Neutrophil (primary cell): ENCODE measurements at regions not wholly inside any gene's neighbourhood (a gene's known extent, or its start where the extent isn't known, plus 50 kb on each side); places are given as distances from the start of the nearest gene placed in this dataset.

ENCODE experiments used
- H3K27ac ChIP-seq: fragments of 200-600 bp; sonication (generic); 2 replicates; pipeline ENCODE4 v1.5.1; 2016; ENCODE audit warnings: mild to moderate bottlenecking, moderate library complexity
- H3K27me3 ChIP-seq: fragments of 200-600 bp; sonication (generic); 2 replicates; pipeline ENCODE4 v1.6.0; 2016; ENCODE audit warnings: mild to moderate bottlenecking
- H3K36me3 ChIP-seq: fragments of 200-600 bp; sonication (generic); 2 replicates; pipeline ENCODE4 v1.5.1; 2017
- H3K4me1 ChIP-seq, 2 experiments: fragments of 200-600 bp in 1 of 2; sonication (generic) in 1 of 2; 1 replicate in 1 of 2; 2 replicates in 1 of 2; pipeline versions ENCODE4 v1.5.1 to v1.6.1; 2013 to 2016; ENCODE audit warnings: low read depth in 1 of 2, low read length in 1 of 2, mild to moderate bottlenecking in 1 of 2, moderate library complexity in 1 of 2; ENCODE audit not compliant: control insufficient read depth in 1 of 2, insufficient read depth in 1 of 2
- H3K4me3 ChIP-seq, 2 experiments: fragments of 200-600 bp in 1 of 2; sonication (generic) in 1 of 2; 1 replicate in 1 of 2; 2 replicates in 1 of 2; pipeline ENCODE4 v1.5.1; 2013 to 2016; ENCODE audit warnings: low read depth in 1 of 2, low read length in 1 of 2, mild to moderate bottlenecking in 1 of 2, moderate library complexity in 1 of 2
- H3K9me3 ChIP-seq: fragments of 200-600 bp; sonication (generic); 2 replicates; pipeline ENCODE4 v1.5.1; 2016
- CTCF ChIP-seq: fragments of 200-600 bp; sonication (generic); IDR thresholded peaks from 2 replicates; pipeline ENCODE4 v1.5.1; 2016; ENCODE audit warnings: antibody characterized with exemption

- Histone ChIP-seq H3K9me3 (no peaks in the 10 kb centered on the region), H3K4me1 (no peaks in the 10 kb centered on the region), H3K36me3 (no peaks in the 10 kb centered on the region), H3K27me3 (no peaks in the 10 kb centered on the region), H3K27ac (no peak overlapping the region), H3K4me3 (no peak overlapping the region)
- TF ChIP-seq CTCF = no peak
These were observed 89.4 kb downstream of the FAS start for GRCh38 chr10:89079961-89080360.

GRCh38 chr10:89078724-89079672 is 88.4 kb downstream of the FAS start:
- H3K9me3 ChIP-seq = no peaks in the 10 kb centered on the region
- no peaks in the 10 kb centered on the region for H3K36me3 ChIP-seq
- no peak overlapping the region for H3K4me3 ChIP-seq
- H3K4me1 ChIP-seq = no peaks in the 10 kb centered on the region
- H3K27ac ChIP-seq = no peak overlapping the region
- no peak for TF ChIP-seq CTCF
- H3K27me3 ChIP-seq = no peaks in the 10 kb centered on the region

- no peak overlapping the region for H3K4me3 ChIP-seq
- no peaks in the 10 kb centered on the region for H3K4me1 ChIP-seq
- H3K27ac ChIP-seq = no peak overlapping the region
- no peaks in the 10 kb centered on the region for H3K36me3 ChIP-seq
- H3K27me3 ChIP-seq = no peaks in the 10 kb centered on the region
- no peak for TF ChIP-seq CTCF
- no peaks in the 10 kb centered on the region for H3K9me3 ChIP-seq
These were observed 85.5 kb downstream of the FAS start for GRCh38 chr10:89076120-89076519.

- H3K4me3 ChIP-seq = no peak overlapping the region
- H3K27me3 ChIP-seq = no peaks in the 10 kb centered on the region
- no peaks in the 10 kb centered on the region for H3K4me1 ChIP-seq
- H3K36me3 ChIP-seq = no peaks in the 10 kb centered on the region
- no peak overlapping the region for H3K27ac ChIP-seq
- H3K9me3 ChIP-seq = no peaks in the 10 kb centered on the region
- no peak for TF ChIP-seq CTCF
These were observed 85.0 kb downstream of the FAS start for GRCh38 chr10:89075631-89076030.

GRCh38 chr10:89074120-89074519 is 83.5 kb downstream of the FAS start:
- H3K36me3 ChIP-seq = no peaks in the 10 kb centered on the region
- no peak overlapping the region for H3K4me3 ChIP-seq
- no peak overlapping the region for H3K27ac ChIP-seq
- no peak for TF ChIP-seq CTCF
- no peaks in the 10 kb centered on the region for H3K9me3 ChIP-seq
- no peaks in the 10 kb centered on the region for H3K27me3 ChIP-seq
- H3K4me1 ChIP-seq = no peaks in the 10 kb centered on the region
